ENCODE measurements at regions not wholly inside any gene's neighbourhood (a gene's known extent, or its start where the extent isn't known, plus 50 kb on each side); places are given as distances from the start of the nearest gene placed in this dataset.

- TF ChIP-seq EZH2 (IDR thresholded peaks at IDR 0.05) = no peak
- no peak for TF ChIP-seq POLR2AphosphoS5 (IDR thresholded peaks at IDR 0.05; ENCODE audit: borderline replicate concordance, low read depth, low read length)
Measured at GRCh38 chr2:103808814-103809213, 1045.1 kb upstream of the POU3F3 start.

Measured in SK-N-MC (cell line).